Astrocyte of the spinal cord (primary cell): ENCODE measurements at regions not wholly inside any gene's neighbourhood (a gene's known extent, or its start where the extent isn't known, plus 50 kb on each side); places are given as distances from the start of the nearest gene placed in this dataset.

Source experiments
- DNase-seq: peaks from one replicate; pipeline ENCODE4 v3.0.0; 2011; ENCODE audit warnings: low read depth, low spot score
- H3K4me3 ChIP-seq: 2 replicates; pipeline ENCODE4 v1.5.1; 2011; ENCODE audit warnings: low read depth, mild to moderate bottlenecking, low read length, moderate library complexity
- CTCF ChIP-seq: IDR thresholded peaks from 2 replicates; pipeline ENCODE4 v1.5.1; 2012; ENCODE audit warnings: low read depth, mild to moderate bottlenecking, low read length, inconsistent platforms
- in situ Hi-C: cut with HindIII; loops from 2 replicates; pipeline ENCODE4 v1.10.0; 2017; ENCODE audit warnings: low sequenced_read_pairs

GRCh38 chrX:116239944-116240840 is 69.6 kb downstream of the AGTR2 start:
- in situ Hi-C loops: no loop called here
- no peak overlapping the region for H3K4me3 ChIP-seq
- TF ChIP-seq CTCF: no peak
- DNase-seq: peak; percentile 50

DNA sequence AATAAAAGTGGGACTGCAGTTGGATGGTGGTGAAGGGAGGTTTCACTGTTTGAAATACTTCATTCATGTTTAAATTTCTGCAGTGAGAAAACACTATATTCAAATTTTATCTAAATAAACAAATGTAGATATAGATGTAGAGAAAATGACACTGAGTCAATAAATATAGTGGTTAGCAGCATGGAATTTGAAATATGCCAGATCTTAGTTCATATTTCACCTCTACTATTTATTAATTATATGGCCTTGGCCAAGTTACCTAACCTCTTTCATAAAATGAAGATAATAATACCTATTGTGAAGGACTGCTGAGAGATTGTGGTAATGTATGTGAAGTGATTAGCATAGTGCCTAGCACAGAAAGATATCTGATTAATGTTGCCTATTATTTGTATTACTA is 70.5 kb downstream of the AGTR2 start:
- no peak for DNase-seq
- no peak for TF ChIP-seq CTCF
- in situ Hi-C loops: no loop called here
- no peak overlapping the region for H3K4me3 ChIP-seq

DNA sequence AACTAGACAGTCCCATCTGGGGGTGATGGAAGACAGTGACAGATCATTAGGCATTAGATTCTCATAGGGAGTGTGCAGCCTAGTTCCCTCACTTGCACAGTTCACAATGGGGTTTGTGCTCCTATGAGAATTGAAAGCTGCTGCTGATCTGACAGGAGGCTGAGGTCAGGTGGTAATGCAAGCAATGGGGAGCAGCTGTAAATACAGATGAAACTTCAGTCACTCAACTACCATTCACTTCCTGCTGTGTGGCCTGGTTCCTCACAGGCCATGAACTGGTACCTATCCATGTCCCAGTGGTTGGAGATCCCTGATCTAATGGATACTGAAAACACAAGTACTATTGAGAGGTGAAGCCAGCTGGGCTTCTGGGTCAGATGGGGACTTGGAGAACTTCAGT is 72.5 kb downstream of the AGTR2 start:
- in situ Hi-C loops: no loop called here
- no peak overlapping the region for H3K4me3 ChIP-seq
- TF ChIP-seq CTCF: no peak
- no peak for DNase-seq

DNA sequence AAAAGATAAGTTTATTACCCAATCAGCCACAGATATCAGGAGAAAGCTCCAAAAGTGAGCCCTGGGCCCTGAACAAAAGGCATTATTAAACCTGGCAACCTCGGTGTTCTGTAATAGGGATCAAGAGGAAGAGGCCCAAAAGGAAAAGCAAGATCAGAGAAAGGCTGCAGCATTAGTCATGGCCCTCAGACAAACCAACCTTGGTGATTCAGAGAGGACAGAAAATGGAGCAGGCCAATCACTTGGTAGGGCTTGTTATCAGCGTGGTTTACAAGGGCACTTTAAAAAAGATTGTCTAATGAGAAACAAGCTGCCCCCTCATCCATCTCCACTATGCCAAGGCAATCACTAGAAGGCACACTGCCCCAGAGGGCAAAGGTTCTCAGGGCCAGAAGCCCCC is 75.7 kb downstream of the AGTR2 start:
- H3K4me3 ChIP-seq: no peak overlapping the region
- peak; percentile 17 for DNase-seq
- TF ChIP-seq CTCF: no peak
- in situ Hi-C loops: no loop called here

GRCh38 chrX:116267511-116268040 is 97.0 kb downstream of the AGTR2 start:
- TF ChIP-seq CTCF: no peak
- DNase-seq: peak; percentile 55
- no peak overlapping the region for H3K4me3 ChIP-seq
- in situ Hi-C loops: no loop called here

DNA sequence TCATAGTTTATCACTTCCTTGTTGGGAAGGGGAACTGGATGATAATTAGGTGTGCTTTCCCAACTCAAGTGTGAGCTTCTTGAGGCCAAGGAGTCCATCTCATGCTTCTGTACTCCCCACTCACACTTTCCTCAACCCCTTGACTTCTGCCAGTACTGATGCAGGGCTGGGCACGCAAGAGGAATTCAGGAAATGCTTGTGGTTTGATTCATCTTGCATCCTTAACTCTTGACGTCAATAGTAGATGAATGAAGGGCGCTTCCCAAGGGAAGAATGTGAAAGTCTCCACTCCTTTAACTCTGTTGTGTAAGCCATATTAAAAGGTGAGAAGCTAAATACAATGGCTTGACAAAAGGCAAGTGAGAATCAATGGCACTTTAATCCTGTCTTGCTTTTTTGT is 101.8 kb downstream of the AGTR2 start:
- no peak overlapping the region for H3K4me3 ChIP-seq
- TF ChIP-seq CTCF: no peak
- DNase-seq: peak; percentile 90
- in situ Hi-C loops: no loop called here
